ENCODE measurements at regions not wholly inside any gene's neighbourhood (a gene's known extent, or its start where the extent isn't known, plus 50 kb on each side); places are given as distances from the start of the nearest gene placed in this dataset.
"Not testable (repeated sequence)": the region's sequence is repeated elsewhere in the genome, so short reads cannot be mapped to it uniquely, and the experiment has no call there.

GRCh38 chr20:28562510-28562898, 2695.0 kb upstream of the DEFB115 start:
- no peak for DNase-seq (ENCODE audit: low read depth in 2 of 2)

- DNase-seq (ENCODE audit: low read depth in 2 of 2) = not testable (repeated sequence)
Observed at GRCh38 chr20:28562899-28563521, 2694.5 kb upstream of the DEFB115 start.

GRCh38 chr20:28564024-28564423, 2693.4 kb upstream of the DEFB115 start:
- not testable (repeated sequence) for DNase-seq (ENCODE audit: low read depth in 2 of 2)

- not testable (repeated sequence) for DNase-seq (ENCODE audit: low read depth in 2 of 2)
Observed at GRCh38 chr20:28564688-28565463, 2692.6 kb upstream of the DEFB115 start.

GRCh38 chr20:28575991-28576390, 2681.5 kb upstream of the DEFB115 start:
- not testable (repeated sequence) for DNase-seq (ENCODE audit: low read depth in 2 of 2)

- not testable (repeated sequence) for DNase-seq (ENCODE audit: low read depth in 2 of 2)
Observed at GRCh38 chr20:28591680-28592079, 2665.8 kb upstream of the DEFB115 start.

GRCh38 chr20:28593383-28593782, 2664.1 kb upstream of the DEFB115 start:
- not testable (repeated sequence) for DNase-seq (ENCODE audit: low read depth in 2 of 2)

- not testable (repeated sequence) for DNase-seq (ENCODE audit: low read depth in 2 of 2)
Observed at GRCh38 chr20:28594476-28594875, 2663.0 kb upstream of the DEFB115 start.

GRCh38 chr20:28602006-28602402, 2655.5 kb upstream of the DEFB115 start:
- not testable (repeated sequence) for DNase-seq (ENCODE audit: low read depth in 2 of 2)

- DNase-seq (ENCODE audit: low read depth in 2 of 2) = peak; percentile 69 to 88
Observed at GRCh38 chr20:28602403-28603217, 2654.9 kb upstream of the DEFB115 start.

GRCh38 chr20:28603218-28603577, 2654.3 kb upstream of the DEFB115 start:
- DNase-seq (ENCODE audit: low read depth in 2 of 2) = not testable (repeated sequence)

GRCh38 chr20:28616354-28616753, 2641.1 kb upstream of the DEFB115 start:
- no peak for DNase-seq (ENCODE audit: low read depth in 2 of 2)

GRCh38 chr20:28619956-28620651, 2637.4 kb upstream of the DEFB115 start:
- not testable (repeated sequence) for DNase-seq (ENCODE audit: low read depth in 2 of 2)

GRCh38 chr20:28625112-28625511, 2632.4 kb upstream of the DEFB115 start:
- DNase-seq (ENCODE audit: low read depth in 2 of 2) = not testable (repeated sequence)

- not testable (repeated sequence) for DNase-seq (ENCODE audit: low read depth in 2 of 2)
Observed at GRCh38 chr20:28640831-28641230, 2616.6 kb upstream of the DEFB115 start.
